ENCODE measurements at regions not wholly inside any gene's neighbourhood (a gene's known extent, or its start where the extent isn't known, plus 50 kb on each side); places are given as distances from the start of the nearest gene placed in this dataset.

DNA sequence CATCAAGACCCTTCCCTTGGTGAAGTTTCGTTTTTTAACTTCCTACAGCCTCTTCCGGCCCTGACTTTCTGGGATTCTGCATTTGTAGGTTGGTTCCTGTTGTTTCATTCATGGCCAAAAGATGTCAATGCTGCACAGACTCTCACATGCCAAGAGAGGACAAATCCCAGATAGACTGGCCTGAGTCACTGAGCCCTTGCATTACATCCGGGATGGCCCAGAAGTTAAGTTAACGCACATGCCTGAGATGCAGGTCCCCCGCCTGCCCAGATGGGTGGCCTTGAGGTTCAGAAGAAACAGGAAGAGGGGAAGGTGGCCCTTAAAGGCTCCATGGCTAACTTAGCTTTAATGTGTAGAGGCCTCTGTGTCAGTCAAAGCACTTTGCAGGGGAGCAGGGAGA is 51.6 kb upstream of the SRGAP3 start:
- no peak for DNase-seq

DNA sequence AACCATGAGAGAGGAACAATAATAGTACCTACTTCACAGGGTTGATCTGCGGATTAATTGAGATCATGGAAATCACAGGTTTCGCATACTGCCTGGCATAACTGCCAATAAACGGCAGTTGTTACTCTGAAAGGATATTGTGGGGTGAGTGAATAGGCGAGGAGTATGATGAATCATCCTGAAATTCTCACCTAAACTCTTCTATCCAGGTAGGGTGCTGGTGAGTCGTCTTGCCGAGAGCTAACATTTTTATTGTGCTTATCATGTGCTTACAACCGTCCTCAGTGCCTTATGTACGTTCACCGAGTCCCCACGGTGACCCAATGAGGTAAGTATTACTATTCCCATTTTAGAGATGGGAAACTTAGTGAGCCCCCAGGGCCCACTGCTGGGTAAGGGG is 52.4 kb upstream of the SRGAP3 start:
- DNase-seq = no peak

DNA sequence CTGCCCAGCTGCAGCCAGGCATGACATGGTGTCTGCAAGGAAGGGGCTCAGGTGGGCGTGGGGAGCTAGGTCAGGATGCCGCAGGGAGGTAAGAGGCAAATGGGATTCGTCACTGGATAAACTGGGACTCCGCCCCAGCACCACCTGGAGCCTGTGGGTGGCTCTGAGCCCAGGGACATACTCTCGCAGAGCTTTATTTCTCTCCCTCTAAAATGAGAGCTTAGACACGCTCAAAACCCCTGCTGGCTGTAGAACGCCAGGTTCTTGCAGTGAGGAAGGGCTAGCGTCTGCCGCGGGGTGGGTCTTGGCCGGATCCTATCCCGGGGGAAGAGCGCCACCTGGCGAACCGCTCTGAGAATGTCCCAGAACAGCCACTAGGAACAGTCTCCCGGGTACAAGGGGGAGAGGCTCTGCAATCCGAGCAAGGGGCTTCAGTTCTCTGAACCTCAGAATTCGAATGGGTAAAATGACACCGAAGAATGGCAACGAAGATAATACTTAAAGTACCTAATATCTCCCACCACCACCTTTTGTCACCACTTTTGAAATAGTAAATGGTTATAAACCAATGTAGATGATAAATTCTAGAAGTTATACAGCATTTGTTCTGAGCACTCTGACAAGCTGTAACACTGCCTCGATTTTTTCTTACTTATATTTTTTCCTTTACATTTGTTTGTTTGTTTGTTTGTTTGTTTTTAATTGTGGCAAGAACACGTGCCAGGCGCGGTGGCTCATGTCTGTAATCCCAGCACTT is 53.2 kb upstream of the SRGAP3 start:
- peak; percentile 78 for DNase-seq

DNA sequence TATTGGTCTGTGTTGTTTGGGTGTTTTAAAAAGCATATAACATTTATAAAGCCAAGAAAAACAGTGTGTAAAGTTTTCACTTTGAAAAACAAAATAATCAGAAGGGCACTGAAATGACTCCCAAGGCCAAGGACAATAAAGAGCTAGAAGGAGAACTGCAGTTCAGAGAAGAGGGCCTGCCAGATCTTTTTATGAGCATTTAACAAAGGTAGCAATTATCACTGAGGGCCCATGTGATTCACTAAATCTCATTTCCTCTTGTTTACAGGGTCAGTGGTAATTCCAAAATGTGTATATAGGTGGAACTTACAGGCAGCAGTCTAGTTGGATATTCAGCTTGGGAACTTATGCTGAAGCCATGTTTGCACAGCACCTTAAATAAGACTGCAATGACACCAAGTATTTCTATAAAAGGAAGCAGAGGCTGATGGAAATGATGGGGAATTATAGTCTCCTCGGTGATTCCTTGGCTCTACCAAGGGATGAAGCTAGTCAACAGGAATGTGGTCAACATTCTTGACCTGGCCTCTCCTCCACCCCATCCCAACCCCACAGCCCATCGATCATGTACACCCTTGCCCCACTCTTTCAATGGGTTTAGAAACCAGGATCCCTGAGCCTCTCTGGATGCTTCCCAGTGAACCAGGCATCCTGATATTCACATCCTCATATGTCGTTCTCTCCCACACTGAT is 54.4 kb upstream of the THUMPD3 start:
- DNase-seq = no peak

DNA sequence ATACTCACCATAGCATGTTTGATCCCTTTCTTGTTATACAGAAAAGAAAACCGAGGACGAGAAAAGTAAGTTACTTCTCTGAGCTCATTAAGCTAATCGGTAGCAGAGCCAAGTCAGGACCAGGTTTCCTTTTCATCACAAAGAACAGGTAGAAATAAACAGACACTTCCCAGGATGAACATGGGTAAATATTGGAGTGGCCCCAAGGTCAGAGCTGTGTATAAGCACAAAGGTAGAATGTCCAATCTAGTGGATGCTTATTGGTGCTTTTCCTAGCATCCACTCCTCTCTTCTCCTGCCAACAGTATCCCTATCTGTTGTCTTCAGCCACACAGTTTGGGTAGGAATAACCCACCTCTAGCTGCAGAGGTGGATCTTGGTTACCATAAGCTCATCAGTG is 52.8 kb upstream of the THUMPD3 start:
- DNase-seq = no peak

DNA sequence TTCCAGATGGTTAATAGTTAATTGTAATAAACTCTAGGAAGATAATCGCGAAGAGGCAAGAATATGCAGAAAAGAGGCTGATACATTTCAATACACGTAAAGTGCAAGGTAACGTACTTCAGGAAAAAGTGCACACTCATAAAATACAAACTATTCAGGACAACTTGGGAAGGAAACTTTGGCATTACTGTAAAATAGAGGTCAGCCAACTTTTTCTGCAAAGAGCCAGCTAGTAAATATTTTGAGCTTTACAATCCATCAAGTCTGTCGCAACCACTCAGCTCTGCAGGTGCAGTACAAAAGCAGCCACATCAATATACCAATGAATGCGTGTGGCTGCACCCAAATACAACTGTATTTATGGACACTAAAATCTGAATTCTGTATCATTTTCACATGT is 51.6 kb upstream of the THUMPD3 start:
- no peak for DNase-seq
